ENCODE measurements at regions not wholly inside any gene's neighbourhood (a gene's known extent, or its start where the extent isn't known, plus 50 kb on each side); places are given as distances from the start of the nearest gene placed in this dataset.
"Not testable (repeated sequence)": the region's sequence is repeated elsewhere in the genome, so short reads cannot be mapped to it uniquely, and the experiment has no call there.

DNA sequence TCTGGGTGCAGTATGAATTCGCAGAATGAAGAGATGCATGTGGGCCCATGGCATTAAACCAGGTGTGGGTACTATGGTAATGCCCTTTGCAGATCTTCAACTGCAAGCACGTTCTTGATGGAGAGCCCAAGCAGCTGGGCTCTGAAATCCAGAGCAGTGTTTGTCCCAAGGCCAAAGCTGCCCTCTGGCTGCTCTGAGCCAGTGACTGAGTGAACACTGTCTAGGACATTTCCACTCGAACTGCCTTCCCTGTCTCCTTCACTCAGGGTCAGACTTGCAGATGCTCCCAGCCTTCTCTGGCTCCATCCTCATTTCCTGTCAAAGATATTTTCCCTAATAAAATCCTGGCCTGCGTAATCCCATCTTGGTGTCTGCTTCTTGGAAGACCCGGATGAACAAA is 80.2 kb upstream of the GJB6 start:
- DNase-seq (ENCODE audit: low read depth), result no peak

DNA sequence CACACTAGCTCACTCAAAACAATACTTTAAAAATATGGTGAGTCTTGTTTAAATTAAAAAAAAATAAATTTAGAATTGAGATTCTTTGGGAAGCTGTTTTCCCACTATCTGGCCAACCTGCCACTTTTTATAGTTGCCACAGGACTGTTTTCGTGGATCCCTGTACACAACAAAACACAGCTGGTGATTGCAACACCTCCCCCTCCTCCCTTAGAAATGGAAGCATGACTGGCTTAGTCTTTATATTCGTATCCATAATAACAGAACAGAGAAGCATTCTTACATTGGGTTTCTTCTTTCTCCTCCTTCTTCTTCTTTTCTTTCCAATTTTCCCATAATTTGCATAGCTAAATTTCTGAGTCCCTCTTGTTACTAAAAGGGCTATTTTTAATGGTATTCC is 79.5 kb upstream of the GJB6 start:
- DNase-seq (ENCODE audit: low read depth), result no peak

DNA sequence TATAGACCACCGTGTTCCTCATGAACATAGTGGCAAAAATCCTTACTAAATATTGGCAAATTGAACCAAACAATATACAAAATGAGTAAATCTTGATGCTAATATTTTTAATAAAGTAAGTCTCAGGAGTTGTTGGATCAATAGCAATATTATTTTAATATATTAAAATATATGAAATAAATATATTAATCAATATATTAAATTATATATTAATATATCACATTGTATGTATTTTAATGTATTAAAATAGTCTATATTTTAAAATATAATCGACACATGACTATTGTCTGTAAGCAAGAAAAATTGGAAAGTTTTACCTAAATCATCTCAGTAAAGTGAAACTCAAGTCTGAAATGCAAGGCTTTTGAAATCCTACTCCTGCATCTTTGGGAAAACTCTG is 78.9 kb upstream of the GJB6 start:
- no peak for DNase-seq (ENCODE audit: low read depth)

DNA sequence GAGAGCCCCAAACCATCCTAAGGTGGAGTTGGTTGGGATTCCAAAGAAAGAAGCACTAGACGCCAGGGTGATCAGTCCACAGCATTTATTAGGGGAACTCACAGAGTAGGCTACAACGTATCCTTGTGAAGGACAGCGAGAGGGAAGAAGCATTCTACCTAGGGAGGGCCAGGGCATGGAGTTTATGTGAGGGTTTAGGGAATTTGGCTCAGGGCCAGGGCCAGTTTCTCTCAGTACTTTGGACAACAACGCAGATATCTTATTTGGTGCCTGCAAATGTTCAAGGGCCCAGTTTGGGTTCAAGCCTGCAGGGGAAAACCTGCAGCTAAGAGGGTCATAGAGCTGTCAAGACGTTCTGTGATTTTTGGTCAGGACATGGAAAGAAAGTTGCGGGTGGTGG is 73.9 kb upstream of the GJB6 start:
- no peak for DNase-seq (ENCODE audit: low read depth)

DNA sequence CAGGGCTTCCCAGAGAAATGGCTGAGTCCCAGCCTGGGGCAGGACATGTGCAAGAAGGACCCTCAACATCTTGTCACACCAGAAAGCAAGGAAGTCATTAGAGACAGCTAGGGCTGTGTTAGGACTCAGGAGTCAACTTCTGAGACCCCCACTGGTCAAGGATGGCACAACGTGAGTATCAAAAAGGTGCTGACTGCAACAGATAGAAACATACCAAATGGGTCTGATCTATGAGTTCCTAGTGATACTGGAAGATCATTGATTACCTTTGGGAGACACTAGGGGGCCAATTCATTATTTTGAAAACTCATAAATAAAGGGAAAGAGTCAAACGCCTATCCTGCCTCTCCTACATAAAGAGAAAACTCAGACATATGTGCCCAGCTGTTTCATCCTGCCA is 73.5 kb upstream of the GJB6 start:
- DNase-seq (ENCODE audit: low read depth), result no peak

DNA sequence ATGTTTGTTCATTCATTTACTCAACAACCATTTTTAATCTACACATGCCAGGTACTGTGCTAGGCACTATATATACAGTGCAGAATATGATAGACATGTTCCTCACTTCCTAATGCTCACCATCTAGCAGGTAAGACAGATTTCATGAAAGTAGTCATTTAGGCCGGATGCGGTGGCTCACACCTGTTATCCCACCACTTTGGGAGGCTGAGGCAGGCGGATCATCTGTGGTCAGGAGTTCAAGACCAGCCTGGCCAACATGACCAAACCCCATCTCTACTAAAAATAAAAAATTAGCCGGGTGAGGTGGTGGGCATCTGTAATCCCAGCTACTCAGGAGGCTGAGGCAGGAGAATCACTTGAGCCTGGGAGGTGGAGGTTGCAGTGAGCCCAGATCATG is 71.9 kb upstream of the GJB6 start:
- not testable (repeated sequence) for DNase-seq (ENCODE audit: low read depth)

DNA sequence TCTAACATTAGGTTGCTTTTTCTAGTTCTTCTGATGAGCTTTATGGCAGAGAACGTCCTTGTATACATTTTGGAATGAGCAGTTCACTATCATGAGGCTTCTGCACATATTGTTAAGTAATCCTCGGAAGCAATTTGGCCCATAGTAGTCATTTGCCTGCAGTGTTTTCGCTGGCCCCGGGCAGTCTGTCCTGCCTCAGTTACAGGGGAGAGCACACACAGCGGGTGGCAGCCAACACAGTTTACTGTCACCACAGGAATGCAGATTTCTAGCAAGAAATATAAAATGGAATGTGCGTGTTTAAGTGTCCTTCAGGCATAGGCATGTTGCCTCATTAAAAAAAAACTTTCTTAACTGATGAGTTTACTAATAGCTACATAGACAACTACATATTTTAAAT is 71.5 kb upstream of the GJB6 start:
- peak; percentile 5 for DNase-seq (ENCODE audit: low read depth)

DNA sequence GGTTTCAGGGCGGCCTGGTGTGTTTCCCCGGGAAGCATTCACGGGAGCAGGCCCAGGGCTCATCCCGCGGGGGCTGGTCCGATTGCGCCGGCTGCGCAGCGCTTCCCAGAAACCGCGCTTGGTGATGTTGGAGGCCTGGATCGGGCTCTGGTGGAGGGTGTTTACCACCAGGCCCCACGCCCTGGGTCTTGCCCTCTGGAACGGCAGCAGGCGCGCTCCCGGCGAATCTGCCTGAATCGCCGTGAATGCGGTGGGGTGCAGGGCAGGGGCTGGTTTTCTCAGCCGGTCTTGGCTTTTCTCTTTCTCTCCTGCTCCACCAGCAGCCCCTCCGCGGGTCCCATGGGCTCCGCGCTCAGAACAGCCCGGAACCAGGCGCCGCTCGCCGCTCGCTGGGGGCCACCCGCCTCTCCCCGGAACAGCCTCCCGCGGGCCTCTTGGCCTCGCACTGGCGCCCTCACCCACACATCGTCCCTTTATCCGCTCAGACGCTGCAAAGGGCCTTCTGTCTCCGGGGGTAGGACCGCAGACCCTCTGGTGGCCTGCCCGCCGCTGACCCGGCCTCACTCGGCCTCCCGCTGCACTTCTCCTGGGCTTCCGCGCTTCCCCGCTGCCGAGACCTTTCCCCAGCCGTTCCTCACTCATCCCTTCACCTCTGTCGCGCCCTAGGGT is 69.4 kb upstream of the GJB6 start:
- DNase-seq (ENCODE audit: low read depth), result no peak

DNA sequence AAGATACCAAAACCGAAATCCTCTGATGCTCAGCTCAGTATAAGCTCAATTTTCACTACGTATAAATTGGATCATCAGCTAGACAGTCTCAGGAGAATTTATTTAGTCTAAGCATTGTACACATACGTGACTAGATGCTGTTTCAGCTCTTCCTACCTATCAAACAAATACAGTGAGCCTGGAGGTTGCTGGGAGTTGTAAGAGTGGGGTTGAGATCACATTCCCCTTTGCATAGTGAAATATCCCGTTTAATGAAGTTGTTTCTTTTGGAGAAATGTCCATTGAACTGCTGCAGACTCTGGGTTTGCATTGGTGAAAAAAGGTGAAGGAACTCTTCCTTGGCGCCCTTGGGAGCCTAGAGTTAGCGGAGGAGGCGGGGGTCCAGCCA is 68.9 kb upstream of the GJB6 start:
- no peak for DNase-seq (ENCODE audit: low read depth)

DNA sequence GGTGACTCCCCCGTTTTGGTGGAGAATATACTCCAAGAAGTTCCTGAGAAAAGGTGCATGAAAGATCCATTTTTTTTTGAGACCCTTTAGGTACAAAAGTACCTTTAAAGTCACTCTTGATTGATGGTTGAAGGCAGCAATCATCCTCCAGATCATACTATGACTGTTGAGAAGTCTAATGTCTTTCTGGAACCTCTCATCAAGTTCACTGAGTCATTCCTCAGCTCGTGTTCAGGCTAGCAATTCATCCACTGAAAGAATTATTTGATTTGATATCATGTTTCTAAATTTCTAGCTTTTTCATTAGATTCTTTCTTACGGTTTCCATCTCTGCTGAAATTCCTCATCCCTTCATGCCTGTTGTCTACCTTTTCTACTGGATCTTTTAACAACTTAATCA is 65.1 kb upstream of the GJB6 start:
- no peak for DNase-seq (ENCODE audit: low read depth)

DNA sequence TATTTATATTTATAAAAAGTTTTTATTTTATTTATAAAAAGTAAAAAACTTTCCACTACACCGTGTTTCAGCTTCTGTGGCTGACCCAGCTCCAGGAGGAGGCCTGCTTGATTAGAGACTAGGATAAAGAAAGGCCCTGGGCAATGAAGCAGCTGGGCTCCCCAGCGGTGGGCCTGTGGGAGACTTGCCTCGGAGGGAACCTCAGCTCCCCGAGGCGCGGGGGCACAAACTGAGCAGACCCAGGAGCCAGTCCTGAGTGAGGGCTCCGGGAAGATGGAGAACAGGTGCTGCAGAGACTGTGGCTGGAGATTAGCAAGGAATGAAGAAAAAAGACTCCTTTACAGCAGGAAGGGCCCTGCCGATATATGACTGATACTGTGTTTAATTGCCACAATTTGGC is 63.8 kb upstream of the GJB6 start:
- DNase-seq (ENCODE audit: low read depth), result no peak

DNA sequence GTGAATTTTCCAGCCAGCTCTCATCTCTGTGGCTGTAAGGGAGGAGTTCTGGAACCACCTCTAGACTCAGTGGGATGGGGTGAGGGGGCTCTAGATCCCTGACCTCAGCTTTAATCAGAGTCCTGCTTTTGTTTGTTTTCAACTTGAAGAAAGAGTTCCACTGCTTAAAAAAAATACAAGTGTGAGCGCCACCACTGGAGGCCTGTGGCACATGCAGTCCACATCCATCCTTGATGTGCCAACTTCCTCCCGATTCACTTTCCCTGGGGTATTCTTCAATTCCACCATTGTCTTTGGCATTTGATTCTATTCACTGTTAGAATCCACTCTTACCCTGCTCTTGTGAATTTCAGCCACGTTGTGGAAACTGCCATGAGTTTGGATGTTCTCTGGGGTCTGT is 62.4 kb upstream of the GJB6 start:
- no peak for DNase-seq (ENCODE audit: low read depth)

DNA sequence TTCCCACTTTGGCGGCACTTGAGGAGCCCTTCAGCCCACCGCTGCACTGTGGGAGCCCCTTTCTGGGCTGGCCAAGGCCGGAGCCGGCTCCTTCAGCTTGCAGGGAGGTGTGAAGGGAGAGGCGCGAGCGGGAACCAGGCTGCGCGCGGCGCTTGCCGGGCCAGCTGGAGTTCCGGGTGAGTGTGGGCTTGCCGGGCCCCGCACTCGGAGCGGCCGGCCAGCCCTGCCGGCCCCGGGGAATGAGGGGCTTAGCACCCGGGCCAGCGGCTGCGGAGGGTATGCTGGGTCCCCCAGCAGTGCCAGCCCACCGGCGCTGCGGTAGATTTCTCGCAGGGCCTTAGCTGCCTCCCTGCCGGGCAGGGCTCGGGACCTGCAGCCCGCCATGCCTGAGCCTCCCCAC is 60.2 kb upstream of the GJB6 start:
- not testable (repeated sequence) for DNase-seq (ENCODE audit: low read depth)

DNA sequence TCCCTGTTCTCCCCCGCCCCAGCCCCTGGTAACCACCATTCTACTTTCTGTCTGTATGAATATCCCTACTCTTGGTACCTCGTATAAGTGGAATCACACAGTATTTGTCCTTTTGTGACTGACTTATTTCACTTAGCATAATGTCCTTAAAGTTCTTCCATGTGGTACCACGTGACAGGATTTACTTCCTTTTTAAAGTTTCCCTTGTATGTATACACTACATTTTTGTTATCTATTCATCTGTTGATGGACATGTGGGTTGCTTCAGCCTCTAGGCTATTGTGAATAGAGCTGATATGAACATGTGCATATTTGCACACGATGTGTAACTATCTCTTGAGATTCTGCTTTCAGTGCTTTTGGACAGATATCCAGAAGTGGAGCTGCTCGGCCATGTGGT is 59.6 kb upstream of the GJB6 start:
- DNase-seq (ENCODE audit: low read depth), result no peak

DNA sequence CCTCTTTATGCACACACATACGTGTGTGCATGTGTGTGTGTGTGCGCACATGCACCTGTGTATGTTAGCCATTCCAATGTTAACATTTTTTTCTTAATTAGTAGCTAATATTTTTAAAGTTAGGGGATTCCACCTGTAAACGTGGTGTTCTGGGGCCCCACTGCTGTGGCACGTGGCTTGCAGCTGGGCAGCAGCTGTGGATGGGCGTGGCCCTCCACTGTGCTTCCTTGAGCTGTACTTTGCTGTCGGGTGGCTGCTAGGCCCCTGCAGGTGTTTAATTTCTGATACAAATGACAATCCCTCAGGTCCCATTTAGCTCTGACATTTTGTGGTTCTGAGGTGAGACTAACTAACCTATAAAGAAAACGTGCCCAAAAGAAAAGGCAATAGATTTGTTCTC is 58.9 kb upstream of the GJB6 start:
- no peak for DNase-seq (ENCODE audit: low read depth)

DNA sequence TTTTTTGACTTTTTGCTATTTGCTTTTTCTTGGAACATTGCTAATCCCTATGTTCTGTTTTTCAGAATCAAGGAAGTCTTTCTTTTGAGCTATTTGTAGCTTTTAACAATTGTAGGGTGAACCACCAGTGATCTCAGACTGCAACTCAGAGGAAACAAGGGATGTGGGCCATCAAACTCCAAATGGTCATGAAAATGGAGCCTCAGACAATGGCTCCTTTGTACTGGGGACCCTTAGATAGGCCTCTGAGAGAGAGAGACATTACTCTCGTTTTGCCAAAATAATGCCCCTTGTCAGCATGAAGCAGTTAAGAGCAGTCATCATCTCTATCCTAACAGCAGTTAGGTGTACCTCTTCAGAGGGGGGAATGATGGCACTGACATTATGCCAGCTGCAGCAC is 56.4 kb upstream of the GJB6 start:
- DNase-seq (ENCODE audit: low read depth), result no peak

DNA sequence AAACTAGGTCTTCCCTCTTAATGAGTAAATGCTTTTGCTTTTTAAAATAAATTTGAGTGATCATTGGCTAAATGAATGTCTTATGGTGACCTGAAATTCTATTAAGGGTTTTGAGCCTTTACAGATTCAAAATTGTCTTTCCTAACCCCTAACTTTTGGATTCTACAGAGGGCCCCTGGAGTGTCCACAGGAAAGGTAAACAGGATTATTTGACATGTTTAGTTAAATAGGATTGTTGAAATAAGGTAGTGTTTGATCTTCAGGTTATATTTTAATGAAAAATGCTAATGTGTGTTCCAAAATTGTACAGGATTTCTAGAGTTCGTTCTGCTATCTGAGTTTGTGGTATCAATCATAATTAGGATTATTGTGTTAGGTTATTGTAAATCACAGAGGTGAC is 55.9 kb upstream of the GJB6 start:
- no peak for DNase-seq (ENCODE audit: low read depth)

DNA sequence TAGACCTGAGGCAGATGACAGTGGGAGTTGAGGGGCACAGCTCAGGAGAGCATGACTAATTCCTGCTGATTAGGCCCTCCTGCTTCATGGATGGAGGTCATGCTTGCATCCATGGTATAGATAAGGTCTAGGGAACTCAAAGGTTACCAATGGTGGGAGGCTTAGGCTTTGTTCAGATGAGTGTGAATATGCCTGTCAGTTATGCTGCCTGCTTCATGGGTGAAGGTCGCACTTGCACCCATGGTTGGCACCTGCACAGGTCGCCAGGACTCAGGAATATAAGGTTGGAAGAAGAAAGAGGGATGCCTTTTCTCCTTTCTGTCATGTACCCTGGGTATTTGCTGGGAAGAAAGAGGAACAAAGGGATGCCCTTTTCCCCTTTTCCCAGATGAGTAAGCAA is 53.4 kb upstream of the GJB6 start:
- DNase-seq (ENCODE audit: low read depth), result no peak

Data from Daoy (cell line).